ENCODE measurements at regions not wholly inside any gene's neighbourhood (a gene's known extent, or its start where the extent isn't known, plus 50 kb on each side); places are given as distances from the start of the nearest gene placed in this dataset.

- TF ChIP-seq CTCF (IDR thresholded peaks at IDR 0.05) (no peak), POLR2AphosphoS5 (IDR thresholded peaks at IDR 0.05) (no peak)
Observed at GRCh38 chr12:74166096-74166495, 371.5 kb upstream of the ATXN7L3B start.
